Heart right ventricle (tissue), 16 donors: ENCODE measurements at regions not wholly inside any gene's neighbourhood (a gene's known extent, or its start where the extent isn't known, plus 50 kb on each side); places are given as distances from the start of the nearest gene placed in this dataset.

Experiments used
- ATAC-seq, 8 donors: fragments of 200-7000 bp; cut with Tn5 transposase; one replicate each; pipeline ENCODE4 v1.9.1; 2020; ENCODE audit warnings: mild to moderate bottlenecking in 8 of 8, moderate library complexity in 8 of 8, moderate number of reproducible peaks in 1 of 8
- DNase-seq, 2 donors: peaks; one replicate each; pipeline ENCODE4 v3.0.0-alpha.2; 2020
- H3K27ac ChIP-seq, 10 donors: fragments of 200-600 bp; sonication (generic) in 2 of 10; one replicate each; pipeline versions ENCODE4 v1.5.0 to v1.8.0; 2020 to 2022; ENCODE audit warnings: mild to moderate bottlenecking in 3 of 10
- H3K27me3 ChIP-seq, 7 donors: fragments of 200-600 bp; one replicate each; pipeline ENCODE4 v1.8.0; 2021 to 2022; ENCODE audit warnings: mild to moderate bottlenecking in 2 of 7
- H3K36me3 ChIP-seq, 9 donors: fragments of 200-600 bp; sonication (generic) in 1 of 9; one replicate each; pipeline versions ENCODE4 v1.5.0 to v1.8.0; 2020 to 2022; ENCODE audit warnings: mild to moderate bottlenecking in 2 of 9
- H3K4me1 ChIP-seq, 9 donors: fragments of 200-600 bp; sonication (generic) in 1 of 9; one replicate each; pipeline versions ENCODE4 v1.5.0 to v1.8.0; 2020 to 2022; ENCODE audit warnings: mild to moderate bottlenecking in 4 of 9
- H3K4me3 ChIP-seq, 10 donors: fragments of 200-600 bp; sonication (generic) in 2 of 10; one replicate each; pipeline versions ENCODE4 v1.5.0 to v1.8.0; 2020 to 2022; ENCODE audit warnings: mild to moderate bottlenecking in 7 of 10, moderate library complexity in 2 of 10
- H3K9me3 ChIP-seq, 11 donors: fragments of 200-600 bp in 10 of 11; sonication (generic) in 2 of 11; one replicate each; pipeline versions ENCODE4 v1.5.0 to v1.8.0; 2013 to 2022; ENCODE audit warnings: mild to moderate bottlenecking in 2 of 11, control low read depth in 1 of 11, moderate library complexity in 1 of 11
- CTCF ChIP-seq, 9 donors: fragments of 200-600 bp; sonication (generic) in 2 of 9; IDR thresholded peaks; one replicate each; pipeline versions ENCODE4 v1.5.0 to v1.8.0; 2021 to 2022; ENCODE audit warnings: antibody characterized with exemption in 9 of 9, mild to moderate bottlenecking in 5 of 9, moderate library complexity in 1 of 9
- WGBS, 2 donors: extraction: QIAGEN DNeasy Blood & Tissue Kit; methylation state at CpG; one replicate each; pipeline ENCODE4 v1.1.7; 2013; ENCODE audit warnings: inconsistent platforms in 1 of 2; 5-methylcytosine and 5-hydroxymethylcytosine counted together
- intact Hi-C, 10 donors: fragments of 100-400 bp; cut with DNase I; formaldehyde crosslinking; loops; one replicate each; pipeline versions ENCODE4 v1.11.1 to v1.14.2; 2022
- donor health status: Arrhythmogenic right ventricular cardiomyopathy.
- donor health status: ischemic (EF 13 %, LVEDD 7.1; RV severe dilation, severe dysfunction).
- donor health status: healthy with polysubstance abuse.
- donor health status: DM: no; HTN: yes; CAD: no.
- donor health status: DM: no; HTN: no; CAD: no.
- donor health status: ischemic (EF 25% LVEDD 6.9; RV normal size, moderate dysfunction).
- donor health status: ischemic (EF 25% LVEDD 5.7; RV mildly dilated, moderate dysfunction).
- donor health status: healthy.
- donor health status: DM: yes; HTN: yes; CAD: no.
- donor health status: Ischemic cardiomyopathy.
- donor health status: ischemic (EF 35%, LVEDD 5.7; RV mildly dilated, moderate dysfunction).
- donor health status: nonischemic (EF 11% LVEDD 7.7; RV severe dilation, severe dysfunction).
- donor health status: DM: yes; HTN: yes; CAD: no.
- donor health status: PGD.
- donor health status: ischemic (EF 29% LVEDD 5.4; RV normal size, mild dysfunction).
- donor health status: nonischemic (EF 23%, LVEDD 6.1; RV moderate dilation, normal function).

- Histone ChIP-seq H3K27me3 (no peaks in the 10 kb centered on the region), H3K36me3 (no peaks in the 10 kb centered on the region), H3K4me3 (no peak overlapping the region), H3K27ac (peak overlapping the region in 9 of 10 donors; percentile 5 to 82 (median 57)), H3K9me3 (no peaks in the 10 kb centered on the region), H3K4me1 (peaks cover 0 to 21% (median 2%) of the 10 kb centered on the region in 9 donors)
- 49 to 63% methylated on average over 1 of the region's 1 CpG for WGBS, 2 donors
- TF ChIP-seq CTCF (IDR thresholded peaks at IDR 0.05): no peak
- no peak for DNase-seq
- no peak for ATAC-seq
- intact Hi-C loops: loop anchor here in 2 of 10 donors (5.0 kb wide), 2 partner anchors 55 to 60 kb away; no protein-coding TSS in a partner anchor
These were observed 365.1 kb upstream of the NFE2L3 start for GRCh38 chr7:25786936-25787335.

DNA sequence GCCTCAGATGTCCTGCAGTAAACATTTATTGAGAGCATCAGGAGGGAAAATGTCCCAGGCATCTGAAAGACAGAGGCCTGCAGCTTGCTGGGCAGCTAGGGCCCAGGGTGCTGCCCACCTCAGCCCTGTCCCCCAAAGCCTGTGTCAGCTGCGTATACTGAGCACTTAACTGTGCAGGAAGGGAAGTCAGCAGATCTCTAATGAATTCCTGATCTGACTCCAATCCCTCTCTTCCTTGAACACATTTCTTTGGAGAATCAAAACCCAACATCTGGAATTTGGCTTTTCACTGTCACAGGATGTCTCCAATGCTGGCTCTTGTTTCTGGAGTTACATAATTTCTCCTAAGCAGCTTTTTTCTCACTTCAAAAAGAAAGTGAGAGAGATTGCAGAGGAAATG is 364.7 kb upstream of the NFE2L3 start:
- ATAC-seq: peak in 7 of 8 donors; percentile 55 to 75 (median 71)
- Histone ChIP-seq H3K9me3 (no peaks in the 10 kb centered on the region), H3K4me3 (no peak overlapping the region), H3K36me3 (no peaks in the 10 kb centered on the region), H3K27me3 (no peaks in the 10 kb centered on the region), H3K4me1 (peaks cover 0 to 21% (median 2%) of the 10 kb centered on the region in 9 donors), H3K27ac (peak overlapping the region; percentile 5 to 82 (median 57))
- no peak for TF ChIP-seq CTCF (IDR thresholded peaks at IDR 0.05)
- intact Hi-C loops: loop anchor here in 2 of 10 donors (5.0 kb wide), 2 partner anchors 55 to 60 kb away; no protein-coding TSS in a partner anchor
- 46 to 63% methylated on average over 1 of the region's 1 CpG for WGBS, 2 donors
- peak in 1 of 2 donors; percentile 8 for DNase-seq

GRCh38 chr7:25788371-25788770 is 363.6 kb upstream of the NFE2L3 start:
- no peak for TF ChIP-seq CTCF (IDR thresholded peaks at IDR 0.05)
- DNase-seq (no peak), ATAC-seq (no peak)
- intact Hi-C loops: loop anchor here in 2 of 10 donors (5.0 kb wide), 2 partner anchors 54 to 59 kb away; no protein-coding TSS in a partner anchor
- Histone ChIP-seq H3K27ac (peak overlapping the region in 7 of 10 donors; percentile 7 to 82 (median 57)), H3K4me3 (no peak overlapping the region), H3K36me3 (no peaks in the 10 kb centered on the region), H3K4me1 (peaks cover 0 to 21% (median 2%) of the 10 kb centered on the region in 9 donors), H3K9me3 (no peaks in the 10 kb centered on the region), H3K27me3 (no peaks in the 10 kb centered on the region)

GRCh38 chr7:25788961-25789620 is 362.9 kb upstream of the NFE2L3 start:
- ATAC-seq (no peak), DNase-seq (no peak)
- Histone ChIP-seq H3K36me3 (no peaks in the 10 kb centered on the region), H3K27ac (peak overlapping the region in 4 of 10 donors; percentile 38 to 71 (median 54)), H3K9me3 (no peaks in the 10 kb centered on the region), H3K4me1 (peaks cover 0 to 21% (median 2%) of the 10 kb centered on the region in 9 donors), H3K4me3 (no peak overlapping the region), H3K27me3 (no peaks in the 10 kb centered on the region)
- WGBS, 2 donors: 91 to 94% methylated on average over 3 of the region's 3 CpGs
- intact Hi-C loops: loop anchor here in 2 of 10 donors (5.0 kb wide), 2 partner anchors 53 to 58 kb away; no protein-coding TSS in a partner anchor
- no peak for TF ChIP-seq CTCF (IDR thresholded peaks at IDR 0.05)
